Tibial nerve (tissue), 4 donors: ENCODE measurements at regions not wholly inside any gene's neighbourhood (a gene's known extent, or its start where the extent isn't known, plus 50 kb on each side); places are given as distances from the start of the nearest gene placed in this dataset.

Experiments
- EP300 ChIP-seq, 2 donors: sonication (generic); formaldehyde crosslinking; IDR thresholded peaks; one replicate each; pipeline ENCODE4 v1.6.1; 2017; ENCODE audit warnings: antibody characterized with exemption in 2 of 2, mild to moderate bottlenecking in 1 of 2
- POLR2A ChIP-seq, 2 donors: fragments of 450-650 bp; IDR thresholded peaks; one replicate each; pipeline ENCODE4 v1.6.1; 2017; ENCODE audit warnings: antibody characterized with exemption in 2 of 2, mild to moderate bottlenecking in 2 of 2, moderate library complexity in 2 of 2
- TF ChIP-seq, protein P1 (sequence below), 5 experiments: fragments of 200-600 bp in 3 of 5; fragments of 450-650 bp in 2 of 5; sonication (generic) in 3 of 5; IDR thresholded peaks; one replicate each; pipeline ENCODE4 v1.5.1; 2016 to 2019; ENCODE audit warnings: antibody characterized with exemption in 5 of 5, mild to moderate bottlenecking in 3 of 5, moderate library complexity in 2 of 5

DNA sequence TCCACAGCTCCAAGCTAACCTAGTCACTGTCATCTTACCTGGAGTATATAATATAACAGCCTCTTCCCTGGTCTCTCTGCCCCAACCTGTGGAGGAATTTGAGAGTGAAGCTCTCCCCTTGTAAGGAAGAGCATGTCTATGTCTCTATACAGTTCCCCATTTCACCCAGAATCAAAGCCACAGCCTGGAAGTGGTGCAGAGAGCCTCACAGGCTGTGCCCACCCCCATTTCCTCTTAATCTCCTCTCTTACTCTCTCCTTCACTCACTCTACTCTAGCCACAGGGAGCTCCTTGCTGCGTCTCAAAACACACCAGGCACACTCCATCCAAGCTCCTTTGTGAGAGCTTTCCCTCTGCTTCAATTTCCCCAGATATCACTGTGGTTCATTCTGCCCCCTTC is 302.5 kb upstream of the ISX start:
- TF ChIP-seq, protein P1, sequence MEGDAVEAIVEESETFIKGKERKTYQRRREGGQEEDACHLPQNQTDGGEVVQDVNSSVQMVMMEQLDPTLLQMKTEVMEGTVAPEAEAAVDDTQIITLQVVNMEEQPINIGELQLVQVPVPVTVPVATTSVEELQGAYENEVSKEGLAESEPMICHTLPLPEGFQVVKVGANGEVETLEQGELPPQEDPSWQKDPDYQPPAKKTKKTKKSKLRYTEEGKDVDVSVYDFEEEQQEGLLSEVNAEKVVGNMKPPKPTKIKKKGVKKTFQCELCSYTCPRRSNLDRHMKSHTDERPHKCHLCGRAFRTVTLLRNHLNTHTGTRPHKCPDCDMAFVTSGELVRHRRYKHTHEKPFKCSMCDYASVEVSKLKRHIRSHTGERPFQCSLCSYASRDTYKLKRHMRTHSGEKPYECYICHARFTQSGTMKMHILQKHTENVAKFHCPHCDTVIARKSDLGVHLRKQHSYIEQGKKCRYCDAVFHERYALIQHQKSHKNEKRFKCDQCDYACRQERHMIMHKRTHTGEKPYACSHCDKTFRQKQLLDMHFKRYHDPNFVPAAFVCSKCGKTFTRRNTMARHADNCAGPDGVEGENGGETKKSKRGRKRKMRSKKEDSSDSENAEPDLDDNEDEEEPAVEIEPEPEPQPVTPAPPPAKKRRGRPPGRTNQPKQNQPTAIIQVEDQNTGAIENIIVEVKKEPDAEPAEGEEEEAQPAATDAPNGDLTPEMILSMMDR (IDR thresholded peaks at IDR 0.05) = no peak
- no peak for TF ChIP-seq POLR2A (IDR thresholded peaks at IDR 0.05)
- TF ChIP-seq EP300 (IDR thresholded peaks at IDR 0.05) = no peak
